Suprapubic skin (tissue), 4 donors: ENCODE measurements at regions not wholly inside any gene's neighbourhood (a gene's known extent, or its start where the extent isn't known, plus 50 kb on each side); places are given as distances from the start of the nearest gene placed in this dataset.

Source experiments
- DNase-seq, 2 donors: peaks; one replicate each; pipeline ENCODE4 v3.0.0-alpha.2; 2019; ENCODE audit warnings: low spot score in 2 of 2
- H3K27ac ChIP-seq: fragments of 200-600 bp; sonication (generic); one replicate; pipeline ENCODE4 v1.5.1; 2019
- H3K27me3 ChIP-seq: fragments of 200-600 bp; sonication (generic); one replicate; pipeline ENCODE4 v1.5.1; 2019
- H3K36me3 ChIP-seq: fragments of 200-600 bp; sonication (generic); one replicate; pipeline ENCODE4 v1.5.1; 2019
- H3K4me1 ChIP-seq: fragments of 200-600 bp; sonication (generic); one replicate; pipeline ENCODE4 v1.5.1; 2019
- H3K4me3 ChIP-seq: fragments of 200-600 bp; sonication (generic); one replicate; pipeline ENCODE4 v1.5.1; 2019; ENCODE audit warnings: mild to moderate bottlenecking
- H3K9me3 ChIP-seq: fragments of 200-600 bp; sonication (generic); one replicate; pipeline ENCODE4 v1.5.1; 2019
- EP300 ChIP-seq: sonication (generic); formaldehyde crosslinking; IDR thresholded peaks from one replicate; pipeline ENCODE4 v1.6.1; 2017; ENCODE audit warnings: antibody characterized with exemption
- POLR2A ChIP-seq, 2 donors: fragments of 450-650 bp; IDR thresholded peaks; one replicate each; pipeline ENCODE4 v1.6.1; 2017; ENCODE audit warnings: antibody characterized with exemption in 2 of 2, mild to moderate bottlenecking in 2 of 2, moderate library complexity in 2 of 2
- POLR2AphosphoS5 ChIP-seq, 3 donors: sonication (generic); formaldehyde crosslinking; IDR thresholded peaks; one replicate each; pipeline ENCODE4 v1.6.1; 2017; ENCODE audit warnings: antibody characterized with exemption in 3 of 3
- WGBS: methylation state at CpG from one replicate; pipeline ENCODE4 v1.1.5; 2018; 5-methylcytosine and 5-hydroxymethylcytosine counted together
- TF ChIP-seq, protein P1 (sequence below), 2 donors: fragments of 200-600 bp in 1 of 2; fragments of 450-650 bp in 1 of 2; sonication (generic) in 1 of 2; IDR thresholded peaks; one replicate each; pipeline ENCODE4 v1.5.1; 2016 to 2019; ENCODE audit warnings: antibody characterized with exemption in 2 of 2, mild to moderate bottlenecking in 1 of 2, moderate library complexity in 1 of 2

DNA sequence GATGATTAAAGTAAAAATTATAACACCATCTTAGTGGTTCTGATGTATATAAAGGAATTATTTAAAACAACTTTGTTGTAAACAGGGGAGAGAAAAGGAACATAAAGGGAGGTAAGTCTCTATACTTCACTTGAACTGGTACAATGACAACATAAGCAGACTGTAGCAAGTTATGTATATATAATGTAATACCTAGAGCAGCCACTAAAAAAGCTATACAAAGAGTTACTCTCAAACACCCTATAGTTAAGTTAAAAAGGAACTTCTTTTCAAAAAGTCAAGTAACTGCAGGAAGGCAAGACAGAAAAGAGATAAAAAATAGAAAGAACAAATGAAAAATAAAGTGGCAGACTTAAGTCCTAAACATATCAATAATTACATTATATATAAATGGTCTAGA is 82.3 kb downstream of the ZNF503 start:
- Histone ChIP-seq H3K27me3 (no peaks in the 10 kb centered on the region), H3K4me3 (no peak overlapping the region), H3K4me1 (no peaks in the 10 kb centered on the region), H3K36me3 (no peaks in the 10 kb centered on the region), H3K9me3 (peaks cover 23% of the 10 kb centered on the region), H3K27ac (no peak overlapping the region)
- no peak for DNase-seq
- TF ChIP-seq POLR2AphosphoS5 (IDR thresholded peaks at IDR 0.05) (no peak), POLR2A (IDR thresholded peaks at IDR 0.05) (no peak), EP300 (no peak)
- TF ChIP-seq, protein P1, sequence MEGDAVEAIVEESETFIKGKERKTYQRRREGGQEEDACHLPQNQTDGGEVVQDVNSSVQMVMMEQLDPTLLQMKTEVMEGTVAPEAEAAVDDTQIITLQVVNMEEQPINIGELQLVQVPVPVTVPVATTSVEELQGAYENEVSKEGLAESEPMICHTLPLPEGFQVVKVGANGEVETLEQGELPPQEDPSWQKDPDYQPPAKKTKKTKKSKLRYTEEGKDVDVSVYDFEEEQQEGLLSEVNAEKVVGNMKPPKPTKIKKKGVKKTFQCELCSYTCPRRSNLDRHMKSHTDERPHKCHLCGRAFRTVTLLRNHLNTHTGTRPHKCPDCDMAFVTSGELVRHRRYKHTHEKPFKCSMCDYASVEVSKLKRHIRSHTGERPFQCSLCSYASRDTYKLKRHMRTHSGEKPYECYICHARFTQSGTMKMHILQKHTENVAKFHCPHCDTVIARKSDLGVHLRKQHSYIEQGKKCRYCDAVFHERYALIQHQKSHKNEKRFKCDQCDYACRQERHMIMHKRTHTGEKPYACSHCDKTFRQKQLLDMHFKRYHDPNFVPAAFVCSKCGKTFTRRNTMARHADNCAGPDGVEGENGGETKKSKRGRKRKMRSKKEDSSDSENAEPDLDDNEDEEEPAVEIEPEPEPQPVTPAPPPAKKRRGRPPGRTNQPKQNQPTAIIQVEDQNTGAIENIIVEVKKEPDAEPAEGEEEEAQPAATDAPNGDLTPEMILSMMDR (IDR thresholded peaks at IDR 0.05) = no peak

DNA sequence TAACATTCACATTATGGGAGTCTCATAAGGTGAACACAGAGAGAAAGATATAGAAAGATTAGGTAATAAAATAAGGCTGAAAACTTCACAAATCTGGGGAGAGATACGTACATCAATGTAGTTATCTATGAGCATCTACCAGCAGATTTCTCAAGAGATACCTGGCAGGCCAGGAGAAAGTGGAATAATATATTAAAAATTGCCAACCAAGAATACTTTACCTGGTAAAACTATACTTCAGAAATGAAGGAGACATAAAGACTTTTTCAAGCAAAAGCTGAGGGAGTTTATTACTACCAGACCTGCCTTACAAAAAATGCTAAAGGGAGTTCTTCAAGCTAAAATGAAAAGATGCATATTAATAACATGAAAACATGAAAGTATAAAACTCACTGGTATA is 78.8 kb upstream of the COMTD1 start:
- TF ChIP-seq POLR2A (IDR thresholded peaks at IDR 0.05) (no peak), POLR2AphosphoS5 (IDR thresholded peaks at IDR 0.05) (no peak), EP300 (no peak)
- TF ChIP-seq, protein P1 (IDR thresholded peaks at IDR 0.05) = no peak
- no peak for DNase-seq
- H3K4me1 ChIP-seq = no peaks in the 10 kb centered on the region
- H3K4me3 ChIP-seq = no peak overlapping the region
- 85% methylated on average over 1 of the region's 1 CpG for WGBS
- H3K27ac ChIP-seq = no peak overlapping the region
- no peaks in the 10 kb centered on the region for H3K27me3 ChIP-seq
- no peaks in the 10 kb centered on the region for H3K36me3 ChIP-seq
- H3K9me3 ChIP-seq = peaks cover 23% of the 10 kb centered on the region

DNA sequence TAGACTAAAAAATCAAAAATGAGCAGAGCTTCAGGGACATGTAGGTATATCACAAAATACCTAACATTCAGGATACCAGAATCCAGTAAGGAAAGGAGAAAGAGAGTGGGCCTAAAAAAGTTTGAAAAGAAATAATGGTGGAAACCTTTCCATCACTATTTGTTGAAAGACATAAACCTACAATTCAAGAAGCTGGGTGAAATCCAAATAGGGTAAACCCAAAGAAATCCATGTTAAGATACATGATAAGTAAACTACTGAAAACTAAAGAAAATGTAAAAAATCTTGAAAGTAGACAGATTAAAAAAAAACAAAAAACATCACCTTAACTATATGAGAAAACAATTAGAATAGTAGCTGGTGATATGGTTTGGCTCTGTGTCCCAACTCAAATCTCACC is 76.7 kb upstream of the COMTD1 start:
- no peak overlapping the region for H3K4me3 ChIP-seq
- no peaks in the 10 kb centered on the region for H3K27me3 ChIP-seq
- H3K36me3 ChIP-seq = no peaks in the 10 kb centered on the region
- H3K4me1 ChIP-seq = no peaks in the 10 kb centered on the region
- H3K9me3 ChIP-seq = peaks cover 12% of the 10 kb centered on the region
- DNase-seq = no peak
- TF ChIP-seq, protein P1 (IDR thresholded peaks at IDR 0.05) = no peak
- TF ChIP-seq POLR2A (IDR thresholded peaks at IDR 0.05) (no peak), POLR2AphosphoS5 (IDR thresholded peaks at IDR 0.05) (no peak), EP300 (no peak)
- H3K27ac ChIP-seq = no peak overlapping the region

DNA sequence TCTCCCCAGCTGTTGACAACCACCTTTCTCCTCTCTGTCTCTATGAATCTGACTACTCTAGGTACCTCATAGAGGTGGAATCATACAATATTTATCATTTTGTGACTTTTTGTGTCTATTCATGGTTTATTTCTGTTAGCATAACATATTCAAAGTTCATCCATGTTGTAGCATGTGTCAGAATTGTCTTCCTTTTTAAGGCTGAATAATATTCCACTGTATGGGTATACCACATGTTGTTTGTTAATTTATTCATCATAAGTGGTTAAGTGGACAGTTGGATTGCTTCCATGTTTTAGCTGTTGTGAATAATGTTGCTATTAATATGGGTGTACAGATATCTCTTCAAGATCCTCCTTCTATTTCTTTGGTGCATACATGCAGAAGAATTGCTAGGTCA is 69.9 kb upstream of the COMTD1 start:
- Histone ChIP-seq H3K4me1 (no peaks in the 10 kb centered on the region), H3K36me3 (no peaks in the 10 kb centered on the region), H3K27ac (no peak overlapping the region), H3K9me3 (peaks cover 5% of the 10 kb centered on the region), H3K27me3 (no peaks in the 10 kb centered on the region), H3K4me3 (no peak overlapping the region)
- no peak for DNase-seq
- no peak for TF ChIP-seq EP300
- TF ChIP-seq, protein P1 (IDR thresholded peaks at IDR 0.05) = no peak
- no peak for TF ChIP-seq POLR2A (IDR thresholded peaks at IDR 0.05)
- no peak for TF ChIP-seq POLR2AphosphoS5 (IDR thresholded peaks at IDR 0.05)

DNA sequence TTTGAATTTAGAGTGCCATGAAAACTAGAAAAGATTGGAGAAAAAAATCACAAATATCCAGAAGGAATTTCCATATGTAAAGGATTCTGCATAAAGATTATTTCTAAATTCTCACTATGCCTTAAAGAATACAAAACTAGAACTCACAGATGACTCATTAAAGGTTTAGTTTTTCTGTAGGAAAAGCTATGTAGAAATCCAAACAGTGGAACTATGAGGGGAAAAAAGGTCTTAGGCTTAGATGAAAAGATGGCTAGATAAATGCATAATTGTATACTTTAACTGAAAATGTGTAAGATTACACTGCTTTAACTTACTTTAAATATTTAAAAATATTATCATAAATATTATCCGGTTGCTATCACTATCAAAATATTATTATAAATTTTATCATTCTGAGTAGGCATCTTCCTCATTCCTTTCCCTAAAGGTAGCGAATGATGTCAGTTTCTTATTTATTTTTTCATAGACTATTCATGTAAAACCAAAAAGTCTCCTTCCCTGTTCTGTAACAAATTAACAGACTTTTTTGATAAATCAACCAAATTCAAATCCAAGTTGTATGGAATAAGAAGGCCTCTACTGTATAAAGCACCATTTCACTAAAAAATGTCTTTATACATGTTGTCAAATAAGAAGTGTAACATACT is 69.1 kb upstream of the COMTD1 start:
- no peaks in the 10 kb centered on the region for H3K27me3 ChIP-seq
- H3K36me3 ChIP-seq = no peaks in the 10 kb centered on the region
- peaks cover 5% of the 10 kb centered on the region for H3K9me3 ChIP-seq
- H3K27ac ChIP-seq = no peak overlapping the region
- WGBS = 95% methylated on average over 2 of the region's 2 CpGs
- H3K4me3 ChIP-seq = no peak overlapping the region
- no peak for DNase-seq
- H3K4me1 ChIP-seq = no peaks in the 10 kb centered on the region
- no peak for TF ChIP-seq POLR2A (IDR thresholded peaks at IDR 0.05)
- no peak for TF ChIP-seq EP300
- TF ChIP-seq POLR2AphosphoS5 (IDR thresholded peaks at IDR 0.05) = no peak

DNA sequence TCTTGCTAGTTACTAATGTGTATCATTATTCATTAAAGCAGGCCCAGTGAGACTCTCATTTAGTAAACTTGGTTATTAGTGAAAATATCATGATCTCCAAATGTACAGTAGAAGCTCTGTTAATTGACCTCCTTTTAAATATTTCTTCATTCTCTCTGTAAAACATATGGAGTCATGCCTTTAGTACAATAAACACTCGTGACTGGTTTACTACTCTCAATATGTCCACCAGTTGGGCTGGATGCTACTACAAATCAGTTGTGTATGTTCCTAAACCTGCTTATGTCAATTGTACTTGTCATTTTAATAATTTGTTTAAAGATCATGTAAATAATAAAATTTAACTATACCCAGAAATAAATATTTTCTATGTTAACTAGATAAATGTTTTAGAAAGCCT is 68.6 kb upstream of the COMTD1 start:
- peaks cover 5% of the 10 kb centered on the region for H3K9me3 ChIP-seq
- no peak for DNase-seq
- no peaks in the 10 kb centered on the region for H3K36me3 ChIP-seq
- no peaks in the 10 kb centered on the region for H3K4me1 ChIP-seq
- no peak overlapping the region for H3K4me3 ChIP-seq
- no peaks in the 10 kb centered on the region for H3K27me3 ChIP-seq
- TF ChIP-seq POLR2AphosphoS5 (IDR thresholded peaks at IDR 0.05) (no peak), EP300 (no peak), POLR2A (IDR thresholded peaks at IDR 0.05) (no peak)
- TF ChIP-seq, protein P1 (IDR thresholded peaks at IDR 0.05) = no peak
- WGBS = 94% methylated on average over 1 of the region's 1 CpG
- H3K27ac ChIP-seq = no peak overlapping the region
